ENCODE measurements at regions not wholly inside any gene's neighbourhood (a gene's known extent, or its start where the extent isn't known, plus 50 kb on each side); places are given as distances from the start of the nearest gene placed in this dataset.

- intact Hi-C loops (cut with DNase I) = no loop called here
- no peak overlapping the region for H3K27ac ChIP-seq
- no peaks in the 10 kb centered on the region for H3K4me1 ChIP-seq
- H3K27me3 ChIP-seq = no peaks in the 10 kb centered on the region
- no peaks in the 10 kb centered on the region for H3K9me3 ChIP-seq
- TF ChIP-seq, protein P1, sequence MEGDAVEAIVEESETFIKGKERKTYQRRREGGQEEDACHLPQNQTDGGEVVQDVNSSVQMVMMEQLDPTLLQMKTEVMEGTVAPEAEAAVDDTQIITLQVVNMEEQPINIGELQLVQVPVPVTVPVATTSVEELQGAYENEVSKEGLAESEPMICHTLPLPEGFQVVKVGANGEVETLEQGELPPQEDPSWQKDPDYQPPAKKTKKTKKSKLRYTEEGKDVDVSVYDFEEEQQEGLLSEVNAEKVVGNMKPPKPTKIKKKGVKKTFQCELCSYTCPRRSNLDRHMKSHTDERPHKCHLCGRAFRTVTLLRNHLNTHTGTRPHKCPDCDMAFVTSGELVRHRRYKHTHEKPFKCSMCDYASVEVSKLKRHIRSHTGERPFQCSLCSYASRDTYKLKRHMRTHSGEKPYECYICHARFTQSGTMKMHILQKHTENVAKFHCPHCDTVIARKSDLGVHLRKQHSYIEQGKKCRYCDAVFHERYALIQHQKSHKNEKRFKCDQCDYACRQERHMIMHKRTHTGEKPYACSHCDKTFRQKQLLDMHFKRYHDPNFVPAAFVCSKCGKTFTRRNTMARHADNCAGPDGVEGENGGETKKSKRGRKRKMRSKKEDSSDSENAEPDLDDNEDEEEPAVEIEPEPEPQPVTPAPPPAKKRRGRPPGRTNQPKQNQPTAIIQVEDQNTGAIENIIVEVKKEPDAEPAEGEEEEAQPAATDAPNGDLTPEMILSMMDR (IDR thresholded peaks at IDR 0.05) = no peak
- no peak for DNase-seq (ENCODE audit: low spot score in 2 of 2)
- no peak overlapping the region for H3K4me3 ChIP-seq
- H3K36me3 ChIP-seq = no peaks in the 10 kb centered on the region
These were observed 86.5 kb upstream of the PRR20G start for GRCh38 chr3:127374086-127375010.

DNA sequence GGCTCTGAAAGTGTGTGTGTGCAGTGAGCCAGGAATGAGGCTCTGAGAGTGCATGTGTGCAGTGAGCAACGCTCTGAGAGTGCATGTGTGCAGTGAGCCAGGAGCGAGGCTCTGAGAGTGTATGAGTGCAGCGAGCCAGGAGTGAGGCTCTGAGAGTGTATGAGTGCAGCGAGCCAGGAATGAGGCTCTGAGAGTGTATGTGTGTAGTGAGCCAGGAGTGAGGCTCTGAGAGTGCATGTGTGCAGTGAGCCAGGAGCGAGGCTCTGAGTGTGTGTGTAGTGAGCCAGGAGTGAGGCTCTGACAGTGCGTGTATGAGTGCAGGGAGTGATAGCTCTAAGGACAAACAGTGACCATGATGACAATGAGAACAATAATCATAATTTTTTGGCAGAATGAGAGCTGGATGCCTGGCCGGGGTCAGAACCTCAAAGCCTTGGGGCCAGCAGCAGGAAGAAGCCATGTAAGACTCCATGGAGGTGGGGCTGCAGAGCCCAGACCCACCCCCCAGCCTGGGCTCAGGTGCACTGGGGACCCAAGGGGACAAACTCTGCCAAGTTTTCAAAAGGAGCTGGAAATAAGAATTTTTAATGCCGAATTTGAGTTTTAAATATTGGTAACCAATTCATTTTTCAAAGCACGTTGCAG lies 85.7 kb upstream of the PRR20G start:
- TF ChIP-seq, protein P1 (IDR thresholded peaks at IDR 0.05) = no peak
- no peaks in the 10 kb centered on the region for H3K9me3 ChIP-seq
- no peaks in the 10 kb centered on the region for H3K36me3 ChIP-seq
- no peak overlapping the region for H3K27ac ChIP-seq
- no peaks in the 10 kb centered on the region for H3K27me3 ChIP-seq
- DNase-seq (ENCODE audit: low spot score in 2 of 2) = no peak
- H3K4me3 ChIP-seq = no peak overlapping the region
- intact Hi-C loops (cut with DNase I) = no loop called here
- no peaks in the 10 kb centered on the region for H3K4me1 ChIP-seq

- no peak overlapping the region for H3K4me3 ChIP-seq
- no peaks in the 10 kb centered on the region for H3K9me3 ChIP-seq
- no peak for DNase-seq (ENCODE audit: low spot score in 2 of 2)
- intact Hi-C loops (cut with DNase I) = no loop called here
- no peaks in the 10 kb centered on the region for H3K27me3 ChIP-seq
- no peaks in the 10 kb centered on the region for H3K4me1 ChIP-seq
- no peaks in the 10 kb centered on the region for H3K36me3 ChIP-seq
- TF ChIP-seq, protein P1 (IDR thresholded peaks at IDR 0.05) = no peak
- no peak overlapping the region for H3K27ac ChIP-seq
These were observed 84.0 kb upstream of the PRR20G start for GRCh38 chr3:127371846-127372245.

- intact Hi-C loops (cut with DNase I) = no loop called here
- H3K27me3 ChIP-seq = no peaks in the 10 kb centered on the region
These were observed 83.5 kb upstream of the PRR20G start for GRCh38 chr3:127371334-127371733.

GRCh38 chr3:127370906-127371305 lies 83.1 kb upstream of the PRR20G start:
- intact Hi-C loops (cut with DNase I) = no loop called here
- H3K36me3 ChIP-seq = no peaks in the 10 kb centered on the region
- no peak overlapping the region for H3K27ac ChIP-seq
- no peak for DNase-seq (ENCODE audit: low spot score in 2 of 2)
- H3K4me1 ChIP-seq = no peaks in the 10 kb centered on the region
- no peaks in the 10 kb centered on the region for H3K9me3 ChIP-seq
- H3K27me3 ChIP-seq = no peaks in the 10 kb centered on the region
- H3K4me3 ChIP-seq = no peak overlapping the region
- TF ChIP-seq, protein P1 (IDR thresholded peaks at IDR 0.05) = no peak

More at GRCh38 chr3:127371334-127371733, 83.5 kb upstream of the PRR20G start:
- Histone ChIP-seq H3K27ac (no peak overlapping the region), H3K36me3 (no peaks in the 10 kb centered on the region), H3K9me3 (no peaks in the 10 kb centered on the region), H3K4me3 (no peak overlapping the region), H3K4me1 (no peaks in the 10 kb centered on the region)
- DNase-seq (ENCODE audit: low spot score in 2 of 2) = no peak
- TF ChIP-seq, protein P1 (IDR thresholded peaks at IDR 0.05) = no peak

All from ascending aorta (tissue), 2 donors.